Hepatocyte (in vitro differentiated cells): ENCODE measurements at regions not wholly inside any gene's neighbourhood (a gene's known extent, or its start where the extent isn't known, plus 50 kb on each side); places are given as distances from the start of the nearest gene placed in this dataset.

ENCODE experiments used
- DNase-seq: peaks from one replicate; pipeline ENCODE4 v3.0.0-alpha.2; 2016; ENCODE audit warnings: low spot score
- H2AFZ ChIP-seq: fragments of 200-600 bp; sonication (generic); 2 replicates; pipeline ENCODE4 v1.6.0; 2016; ENCODE audit warnings: antibody characterized with exemption, mild to moderate bottlenecking
- H3K27ac ChIP-seq: fragments of 200-600 bp; sonication (generic); 2 replicates; pipeline ENCODE4 v1.5.1; 2016; ENCODE audit warnings: mild to moderate bottlenecking
- H3K27me3 ChIP-seq: fragments of 200-600 bp; sonication (generic); 2 replicates; pipeline ENCODE4 v1.6.1; 2016
- H3K36me3 ChIP-seq: fragments of 200-600 bp; sonication (generic); replicated peaks from 2 replicates; pipeline ENCODE4 v1.5.1; 2016; ENCODE audit warnings: low read depth; ENCODE audit not compliant: insufficient read depth
- H3K4me1 ChIP-seq: fragments of 200-600 bp; sonication (generic); 2 replicates; pipeline ENCODE4 v1.5.1; 2016; ENCODE audit warnings: mild to moderate bottlenecking, moderate library complexity; ENCODE audit not compliant: insufficient read depth
- H3K4me2 ChIP-seq: fragments of 200-600 bp; sonication (generic); 2 replicates; pipeline ENCODE4 v1.6.0; 2016
- H3K4me3 ChIP-seq: fragments of 200-600 bp; sonication (generic); 2 replicates; pipeline ENCODE4 v1.5.1; 2016; ENCODE audit warnings: mild to moderate bottlenecking
- H3K79me2 ChIP-seq: fragments of 200-600 bp; sonication (generic); 2 replicates; pipeline ENCODE4 v1.6.0; 2017; ENCODE audit warnings: mild to moderate bottlenecking
- H3K9me2 ChIP-seq: fragments of 200-600 bp; sonication (generic); replicated peaks from 2 replicates; pipeline ENCODE4 v1.6.0; 2017; ENCODE audit warnings: mild to moderate bottlenecking; ENCODE audit not compliant: insufficient read depth
- H3K9me3 ChIP-seq: fragments of 200-600 bp; sonication (generic); 2 replicates; pipeline ENCODE4 v1.5.1; 2016; ENCODE audit warnings: low read depth, mild to moderate bottlenecking
- H4K20me1 ChIP-seq: fragments of 200-600 bp; sonication (generic); 2 replicates; pipeline ENCODE4 v1.6.0; 2016; ENCODE audit warnings: mild to moderate bottlenecking; ENCODE audit not compliant: insufficient read depth, poor library complexity, severe bottlenecking
- EZH2 ChIP-seq: fragments of 200-600 bp; sonication (generic); IDR thresholded peaks from 2 replicates; pipeline ENCODE4 v1.6.1; 2016; ENCODE audit warnings: antibody characterized with exemption, mild to moderate bottlenecking, borderline replicate concordance
- EZH2phosphoT487 ChIP-seq: fragments of 200-600 bp; sonication (generic); IDR thresholded peaks from one replicate; pipeline ENCODE4 v1.6.1; 2018; ENCODE audit warnings: antibody characterized with exemption, mild to moderate bottlenecking, low read depth, moderate library complexity; ENCODE audit not compliant: unreplicated experiment, severe bottlenecking
- WGBS: methylation state at CpG from one replicate; pipeline ENCODE4 v1.1.6; 2016; ENCODE audit warnings: low lambda C conversion rate; ENCODE audit errors: missing lambda C conversion rate; 5-methylcytosine and 5-hydroxymethylcytosine counted together
- TF ChIP-seq, protein P1 (sequence below): fragments of 200-600 bp; sonication (generic); IDR thresholded peaks from 2 replicates; pipeline ENCODE4 v1.5.1; 2016; ENCODE audit warnings: antibody characterized with exemption, mild to moderate bottlenecking; ENCODE audit not compliant: poor library complexity

- no peaks in the 10 kb centered on the region for H3K27me3 ChIP-seq
- DNase-seq = no peak
- no peak overlapping the region for H2AFZ ChIP-seq
- no peak overlapping the region for H3K27ac ChIP-seq
- WGBS = 98% methylated on average over 6 of the region's 6 CpGs
- H3K9me2 ChIP-seq = no peaks in the 10 kb centered on the region
- no peaks in the 10 kb centered on the region for H3K9me3 ChIP-seq
- no peaks in the 10 kb centered on the region for H3K79me2 ChIP-seq
- H3K36me3 ChIP-seq = no peaks in the 10 kb centered on the region
- no peaks in the 10 kb centered on the region for H3K4me1 ChIP-seq
- no peaks in the 10 kb centered on the region for H4K20me1 ChIP-seq
- H3K4me2 ChIP-seq = no peak overlapping the region
- H3K4me3 ChIP-seq = no peak overlapping the region
- TF ChIP-seq EZH2 (no peak), EZH2phosphoT487 (no peak)
- TF ChIP-seq, protein P1, sequence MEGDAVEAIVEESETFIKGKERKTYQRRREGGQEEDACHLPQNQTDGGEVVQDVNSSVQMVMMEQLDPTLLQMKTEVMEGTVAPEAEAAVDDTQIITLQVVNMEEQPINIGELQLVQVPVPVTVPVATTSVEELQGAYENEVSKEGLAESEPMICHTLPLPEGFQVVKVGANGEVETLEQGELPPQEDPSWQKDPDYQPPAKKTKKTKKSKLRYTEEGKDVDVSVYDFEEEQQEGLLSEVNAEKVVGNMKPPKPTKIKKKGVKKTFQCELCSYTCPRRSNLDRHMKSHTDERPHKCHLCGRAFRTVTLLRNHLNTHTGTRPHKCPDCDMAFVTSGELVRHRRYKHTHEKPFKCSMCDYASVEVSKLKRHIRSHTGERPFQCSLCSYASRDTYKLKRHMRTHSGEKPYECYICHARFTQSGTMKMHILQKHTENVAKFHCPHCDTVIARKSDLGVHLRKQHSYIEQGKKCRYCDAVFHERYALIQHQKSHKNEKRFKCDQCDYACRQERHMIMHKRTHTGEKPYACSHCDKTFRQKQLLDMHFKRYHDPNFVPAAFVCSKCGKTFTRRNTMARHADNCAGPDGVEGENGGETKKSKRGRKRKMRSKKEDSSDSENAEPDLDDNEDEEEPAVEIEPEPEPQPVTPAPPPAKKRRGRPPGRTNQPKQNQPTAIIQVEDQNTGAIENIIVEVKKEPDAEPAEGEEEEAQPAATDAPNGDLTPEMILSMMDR = no peak
These were observed 303.9 kb upstream of the HDAC4 start for GRCh38 chr2:239704737-239705136.

- no peaks in the 10 kb centered on the region for H3K79me2 ChIP-seq
- H3K4me3 ChIP-seq = no peak overlapping the region
- H3K9me2 ChIP-seq = no peaks in the 10 kb centered on the region
- DNase-seq = no peak
- no peaks in the 10 kb centered on the region for H3K27me3 ChIP-seq
- no peak overlapping the region for H3K4me2 ChIP-seq
- no peak overlapping the region for H3K27ac ChIP-seq
- no peaks in the 10 kb centered on the region for H3K36me3 ChIP-seq
- no peak for TF ChIP-seq EZH2phosphoT487
- no peak for TF ChIP-seq EZH2
- TF ChIP-seq, protein P1 = no peak
- no peaks in the 10 kb centered on the region for H3K4me1 ChIP-seq
- no peaks in the 10 kb centered on the region for H3K9me3 ChIP-seq
- H2AFZ ChIP-seq = no peak overlapping the region
- H4K20me1 ChIP-seq = no peaks in the 10 kb centered on the region
- WGBS = 89% methylated on average over 3 of the region's 3 CpGs
These were observed 303.0 kb upstream of the HDAC4 start for GRCh38 chr2:239703834-239704233.

DNA sequence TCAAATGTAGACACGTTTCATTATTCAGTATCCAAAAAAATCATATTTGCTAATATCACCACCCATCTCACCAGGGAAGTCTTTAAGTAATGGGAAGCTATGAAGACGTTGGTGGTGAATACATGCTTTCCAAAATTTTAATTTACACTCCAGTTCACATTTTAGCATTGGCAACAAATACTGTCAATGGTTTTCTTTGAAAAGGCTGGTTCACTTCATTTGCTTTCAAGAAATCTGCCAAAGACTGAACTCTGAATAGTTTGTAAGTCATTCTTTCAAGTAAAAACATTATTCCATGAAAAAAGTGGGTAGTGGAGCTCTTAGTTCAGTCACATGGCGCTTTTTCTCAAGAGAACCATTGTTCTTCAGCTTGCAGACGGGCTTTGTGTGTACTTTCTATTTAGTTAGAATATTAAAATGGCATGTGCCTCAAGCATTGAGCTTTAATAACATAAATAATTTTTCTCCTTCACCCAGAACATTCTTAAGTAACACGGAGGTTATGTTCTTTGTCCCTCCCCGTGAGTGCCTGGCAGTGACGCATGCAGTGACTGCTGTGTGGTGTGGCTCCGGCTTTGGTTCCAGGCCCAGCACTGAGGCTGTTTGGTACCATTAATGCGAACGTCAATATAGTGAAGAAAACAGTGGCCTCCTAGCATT, 300.0 kb upstream of the HDAC4 start:
- DNase-seq = no peak
- TF ChIP-seq EZH2phosphoT487 = no peak
- TF ChIP-seq, protein P1 = no peak
- TF ChIP-seq EZH2 = no peak
- H3K27me3 ChIP-seq = no peaks in the 10 kb centered on the region
- no peaks in the 10 kb centered on the region for H3K79me2 ChIP-seq
- H3K9me2 ChIP-seq = no peaks in the 10 kb centered on the region
- 92% methylated on average over 10 of the region's 10 CpGs for WGBS
- H3K9me3 ChIP-seq = no peaks in the 10 kb centered on the region
- no peaks in the 10 kb centered on the region for H3K4me1 ChIP-seq
- H2AFZ ChIP-seq = no peak overlapping the region
- H3K36me3 ChIP-seq = no peaks in the 10 kb centered on the region
- no peak overlapping the region for H3K27ac ChIP-seq
- no peak overlapping the region for H3K4me2 ChIP-seq
- H4K20me1 ChIP-seq = no peaks in the 10 kb centered on the region
- no peak overlapping the region for H3K4me3 ChIP-seq
